Ishikawa (cell line): ENCODE measurements at regions not wholly inside any gene's neighbourhood (a gene's known extent, or its start where the extent isn't known, plus 50 kb on each side); places are given as distances from the start of the nearest gene placed in this dataset.

Experiments used
- CEBPB ChIP-seq: IDR thresholded peaks from 2 replicates; pipeline ENCODE4 v1.6.1; 2012
- CREB1 ChIP-seq: IDR thresholded peaks from 2 replicates; pipeline ENCODE4 v1.6.1; 2012; ENCODE audit warnings: low read depth
- EGR1 ChIP-seq: IDR thresholded peaks from 2 replicates; pipeline ENCODE4 v1.6.1; 2012
- EP300 ChIP-seq: IDR thresholded peaks from 2 replicates; pipeline ENCODE4 v1.6.1; 2012; ENCODE audit warnings: borderline replicate concordance
- FOXM1 ChIP-seq: IDR thresholded peaks from 2 replicates; pipeline ENCODE4 v1.6.1; 2012; ENCODE audit warnings: low read depth, borderline replicate concordance
- NFIC ChIP-seq: IDR thresholded peaks from 2 replicates; pipeline ENCODE4 v1.6.1; 2012
- RAD21 ChIP-seq: IDR thresholded peaks from 2 replicates; pipeline ENCODE4 v1.6.1; 2012; ENCODE audit warnings: low read depth
- TAF1 ChIP-seq: IDR thresholded peaks from 2 replicates; pipeline ENCODE4 v1.6.1; 2012; ENCODE audit warnings: low read depth, mild to moderate bottlenecking
- TCF12 ChIP-seq: IDR thresholded peaks from 2 replicates; pipeline ENCODE4 v1.6.1; 2012; ENCODE audit warnings: low read depth
- TEAD4 ChIP-seq: IDR thresholded peaks from 2 replicates; pipeline ENCODE4 v1.6.1; 2012
- YY1 ChIP-seq: IDR thresholded peaks from 2 replicates; pipeline ENCODE4 v1.6.1; 2012; ENCODE audit warnings: low read depth
- ZBTB7A ChIP-seq: IDR thresholded peaks from 2 replicates; pipeline ENCODE4 v1.6.1; 2012; ENCODE audit warnings: low read depth
- TF ChIP-seq, protein P1 (sequence below): IDR thresholded peaks from 2 replicates; pipeline ENCODE4 v1.6.1; 2012; ENCODE audit warnings: low read depth, mild to moderate bottlenecking
- TF ChIP-seq, protein P2 (sequence below): IDR thresholded peaks from 2 replicates; pipeline ENCODE4 v1.6.1; 2012
- TF ChIP-seq, protein P3 (sequence below): IDR thresholded peaks from 2 replicates; pipeline ENCODE4 v1.6.1; 2012

DNA sequence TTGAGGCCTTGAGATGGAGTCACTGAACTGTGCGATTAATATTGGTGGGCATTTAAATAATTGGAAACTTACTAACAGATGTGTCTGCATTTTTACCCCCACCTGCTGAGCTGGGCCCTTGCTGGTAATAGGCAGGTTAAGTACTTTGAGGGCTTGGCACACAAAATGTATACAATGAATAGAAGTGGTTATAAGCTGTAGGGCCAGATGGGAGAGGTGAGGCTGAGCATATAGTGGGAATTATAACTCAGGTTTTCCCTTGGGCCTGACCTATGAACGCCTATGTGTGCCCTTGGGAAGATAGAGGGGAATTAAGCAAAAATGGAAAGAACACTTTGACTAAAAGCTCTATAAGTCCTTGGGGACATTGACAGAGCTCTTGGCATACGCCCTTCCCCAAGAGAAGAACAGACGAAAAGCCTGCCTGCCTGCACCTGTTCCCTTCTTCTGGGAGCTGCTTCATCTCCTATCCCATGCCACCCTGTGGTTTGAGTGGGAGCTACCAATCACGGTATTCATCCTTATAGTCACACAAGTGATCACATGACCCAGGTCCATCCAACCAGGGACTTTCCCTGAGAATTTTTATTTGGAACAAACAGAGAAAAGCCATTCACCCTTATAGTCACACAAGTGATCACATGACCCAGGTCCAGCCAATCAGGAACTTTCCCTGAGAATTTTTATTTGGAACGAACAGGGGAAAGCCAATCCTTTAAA, 260.7 kb upstream of the CSF3R start:
- TF ChIP-seq FOXM1 (no peak), TAF1 (no peak)

DNA sequence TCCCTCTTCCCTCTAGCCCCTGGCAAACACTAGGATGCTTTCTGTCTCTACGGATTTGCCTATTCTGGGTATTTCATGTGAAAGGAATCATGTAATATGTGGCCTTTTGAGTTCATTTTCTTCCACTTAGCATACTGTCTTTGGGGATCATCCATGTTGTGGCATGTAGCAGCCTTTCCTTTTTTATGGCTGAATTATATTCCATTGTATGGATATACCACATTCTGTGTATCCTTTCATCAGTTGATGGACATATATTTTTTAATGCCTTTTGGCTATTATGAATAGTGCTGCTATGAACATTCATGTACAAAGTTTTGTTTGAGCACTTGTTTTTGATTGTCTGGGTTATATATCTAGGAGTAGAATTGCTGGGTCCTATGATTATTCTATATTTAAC, 258.4 kb upstream of the CSF3R start:
- TF ChIP-seq FOXM1, result no peak
- no peak for TF ChIP-seq EP300
- TF ChIP-seq, protein P1, sequence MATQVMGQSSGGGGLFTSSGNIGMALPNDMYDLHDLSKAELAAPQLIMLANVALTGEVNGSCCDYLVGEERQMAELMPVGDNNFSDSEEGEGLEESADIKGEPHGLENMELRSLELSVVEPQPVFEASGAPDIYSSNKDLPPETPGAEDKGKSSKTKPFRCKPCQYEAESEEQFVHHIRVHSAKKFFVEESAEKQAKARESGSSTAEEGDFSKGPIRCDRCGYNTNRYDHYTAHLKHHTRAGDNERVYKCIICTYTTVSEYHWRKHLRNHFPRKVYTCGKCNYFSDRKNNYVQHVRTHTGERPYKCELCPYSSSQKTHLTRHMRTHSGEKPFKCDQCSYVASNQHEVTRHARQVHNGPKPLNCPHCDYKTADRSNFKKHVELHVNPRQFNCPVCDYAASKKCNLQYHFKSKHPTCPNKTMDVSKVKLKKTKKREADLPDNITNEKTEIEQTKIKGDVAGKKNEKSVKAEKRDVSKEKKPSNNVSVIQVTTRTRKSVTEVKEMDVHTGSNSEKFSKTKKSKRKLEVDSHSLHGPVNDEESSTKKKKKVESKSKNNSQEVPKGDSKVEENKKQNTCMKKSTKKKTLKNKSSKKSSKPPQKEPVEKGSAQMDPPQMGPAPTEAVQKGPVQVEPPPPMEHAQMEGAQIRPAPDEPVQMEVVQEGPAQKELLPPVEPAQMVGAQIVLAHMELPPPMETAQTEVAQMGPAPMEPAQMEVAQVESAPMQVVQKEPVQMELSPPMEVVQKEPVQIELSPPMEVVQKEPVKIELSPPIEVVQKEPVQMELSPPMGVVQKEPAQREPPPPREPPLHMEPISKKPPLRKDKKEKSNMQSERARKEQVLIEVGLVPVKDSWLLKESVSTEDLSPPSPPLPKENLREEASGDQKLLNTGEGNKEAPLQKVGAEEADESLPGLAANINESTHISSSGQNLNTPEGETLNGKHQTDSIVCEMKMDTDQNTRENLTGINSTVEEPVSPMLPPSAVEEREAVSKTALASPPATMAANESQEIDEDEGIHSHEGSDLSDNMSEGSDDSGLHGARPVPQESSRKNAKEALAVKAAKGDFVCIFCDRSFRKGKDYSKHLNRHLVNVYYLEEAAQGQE, result no peak

DNA sequence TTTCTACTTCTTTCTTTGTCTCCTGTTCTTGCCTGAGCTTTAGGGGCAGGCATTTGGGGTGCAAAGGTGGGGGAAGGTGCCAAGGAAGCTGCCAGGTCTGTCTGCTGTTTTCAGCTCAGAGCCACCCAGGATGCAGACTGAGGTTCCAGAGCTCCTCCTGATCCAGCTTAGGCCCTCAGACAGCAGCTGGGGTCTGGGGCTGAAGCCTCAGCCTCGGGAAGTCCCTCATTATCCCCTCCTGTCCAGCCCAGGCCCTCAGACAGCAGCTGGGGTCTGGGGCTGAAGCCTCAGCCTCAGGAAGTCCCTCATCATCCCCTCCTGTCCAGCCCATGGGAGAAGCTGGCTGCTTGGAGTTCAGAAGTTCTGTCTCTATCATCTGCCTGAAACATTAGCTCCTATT, 257.7 kb upstream of the CSF3R start:
- TF ChIP-seq TAF1 (no peak), RAD21 (no peak), EP300 (no peak), CREB1 (no peak), YY1 (no peak), EGR1 (no peak), CEBPB (no peak), TEAD4 (no peak)
- TF ChIP-seq, protein P2, sequence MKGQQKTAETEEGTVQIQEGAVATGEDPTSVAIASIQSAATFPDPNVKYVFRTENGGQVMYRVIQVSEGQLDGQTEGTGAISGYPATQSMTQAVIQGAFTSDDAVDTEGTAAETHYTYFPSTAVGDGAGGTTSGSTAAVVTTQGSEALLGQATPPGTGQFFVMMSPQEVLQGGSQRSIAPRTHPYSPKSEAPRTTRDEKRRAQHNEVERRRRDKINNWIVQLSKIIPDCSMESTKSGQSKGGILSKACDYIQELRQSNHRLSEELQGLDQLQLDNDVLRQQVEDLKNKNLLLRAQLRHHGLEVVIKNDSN, result no peak

DNA sequence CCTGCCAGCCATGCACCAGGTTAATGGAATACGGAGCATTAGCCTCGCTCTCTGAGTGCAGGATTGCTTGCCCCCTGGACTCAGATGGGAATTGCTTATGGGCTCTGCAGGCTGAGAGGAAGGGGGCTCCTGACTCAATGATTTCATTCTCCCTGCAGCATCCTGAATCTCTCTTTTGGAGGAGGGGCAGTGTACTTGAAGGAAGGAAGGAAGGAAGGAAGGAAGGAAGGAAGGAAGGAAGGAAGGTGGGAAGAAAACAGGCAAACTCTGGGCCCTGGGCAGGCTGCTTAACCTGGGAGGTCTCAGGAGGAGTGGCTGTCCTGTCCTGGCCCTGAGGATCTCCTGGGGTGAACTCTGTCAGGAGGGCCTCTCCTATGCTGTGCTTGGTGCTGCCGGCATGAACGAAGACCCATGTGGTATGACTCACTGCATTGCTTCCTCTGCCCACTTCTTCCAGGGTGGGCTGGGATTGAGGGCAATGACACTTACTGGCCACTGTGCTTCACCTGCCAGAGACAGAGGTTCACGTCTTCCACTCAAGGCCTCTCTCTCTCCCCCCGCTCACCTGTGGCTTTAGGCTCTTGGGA, 257.1 kb upstream of the CSF3R start:
- TF ChIP-seq EGR1, result no peak
- TF ChIP-seq, protein P3, sequence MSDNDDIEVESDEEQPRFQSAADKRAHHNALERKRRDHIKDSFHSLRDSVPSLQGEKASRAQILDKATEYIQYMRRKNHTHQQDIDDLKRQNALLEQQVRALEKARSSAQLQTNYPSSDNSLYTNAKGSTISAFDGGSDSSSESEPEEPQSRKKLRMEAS, result no peak
- TF ChIP-seq CREB1, result no peak
- TF ChIP-seq CEBPB, result no peak
- TF ChIP-seq YY1, result no peak
- no peak for TF ChIP-seq TAF1
- no peak for TF ChIP-seq TEAD4
- TF ChIP-seq, protein P1, result no peak
- no peak for TF ChIP-seq NFIC

DNA sequence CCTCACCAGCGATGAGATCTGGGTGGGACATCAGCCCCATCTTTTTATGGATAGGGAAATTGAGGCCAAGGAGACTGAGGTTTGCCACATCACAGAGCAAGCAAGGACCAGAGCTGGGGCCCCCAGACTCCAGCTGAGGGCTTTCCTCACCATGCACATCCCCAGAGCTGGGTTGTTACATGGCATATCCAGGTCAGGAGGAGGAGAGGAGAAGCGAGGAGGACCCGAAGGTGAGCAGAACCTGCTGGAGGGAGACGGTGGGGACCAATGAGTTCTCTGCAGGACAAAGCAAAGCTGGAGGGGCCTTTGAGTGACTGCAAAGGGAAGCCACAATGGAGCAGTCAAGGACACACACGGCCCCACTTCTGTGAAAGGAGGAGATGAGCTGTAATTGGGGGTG, 255.5 kb upstream of the CSF3R start:
- TF ChIP-seq, protein P3, result no peak
- no peak for TF ChIP-seq YY1
- TF ChIP-seq EP300, result no peak
- TF ChIP-seq TEAD4, result no peak
- TF ChIP-seq NFIC, result no peak

DNA sequence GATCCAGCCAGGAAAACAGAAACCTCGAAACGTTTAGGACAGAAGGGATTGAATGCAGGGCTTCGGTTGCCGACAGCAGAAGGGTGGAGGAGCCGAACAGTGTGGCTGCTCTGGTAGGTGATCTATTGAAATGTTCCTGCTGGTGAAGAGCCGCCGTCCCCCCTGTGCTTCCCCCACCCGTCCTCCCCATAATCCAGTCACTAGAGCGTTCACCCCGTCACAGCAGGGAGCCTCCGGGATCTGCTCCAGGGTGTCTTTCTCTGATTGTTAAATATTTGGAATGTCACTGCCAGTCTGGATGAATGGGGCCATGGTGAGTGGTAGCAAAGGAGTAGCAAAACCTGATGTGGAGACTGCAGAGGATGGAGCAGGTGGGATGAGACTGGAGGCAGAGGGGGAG, 255.1 kb upstream of the CSF3R start:
- TF ChIP-seq, protein P2, result no peak

DNA sequence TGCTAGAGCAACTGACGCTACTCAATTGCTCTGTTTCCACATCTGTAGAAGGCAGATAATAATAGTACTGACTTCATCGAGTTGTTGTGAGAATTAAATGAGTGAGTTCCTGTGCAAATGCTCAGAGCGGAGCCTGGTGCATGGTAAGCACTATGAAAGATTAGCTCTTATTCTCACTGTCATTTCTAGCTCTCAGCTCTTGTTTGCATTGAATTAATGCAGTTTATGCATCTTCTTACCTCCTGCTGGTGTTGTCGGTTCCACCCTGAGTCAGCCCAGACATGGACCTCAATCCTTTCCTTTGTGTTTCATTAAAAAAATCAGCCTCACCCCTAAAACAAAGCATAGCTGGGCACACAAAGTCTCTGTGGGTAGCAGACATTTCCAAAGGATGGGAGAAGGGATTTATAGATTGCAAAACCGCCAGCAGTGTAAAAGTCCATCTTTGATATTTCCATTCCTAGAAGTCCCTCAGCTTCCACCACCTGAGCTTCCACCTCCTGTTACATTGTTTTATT, 254.4 kb upstream of the CSF3R start:
- TF ChIP-seq ZBTB7A (no peak), RAD21 (no peak), EP300 (no peak), EGR1 (no peak), TCF12 (no peak), TAF1 (no peak), CEBPB (no peak), NFIC (no peak)
- TF ChIP-seq, protein P3, result no peak
- TF ChIP-seq, protein P2, result no peak
